GM10266 (cell line): ENCODE measurements at regions not wholly inside any gene's neighbourhood (a gene's known extent, or its start where the extent isn't known, plus 50 kb on each side); places are given as distances from the start of the nearest gene placed in this dataset.
"Not testable (repeated sequence)": the region's sequence is repeated elsewhere in the genome, so short reads cannot be mapped to it uniquely, and the experiment has no call there.

ENCODE experiments used
- DNase-seq: peaks from one replicate; pipeline ENCODE4 v3.0.0; 2012; ENCODE audit errors: extremely low spot score
- CTCF ChIP-seq: IDR thresholded peaks from 2 replicates; pipeline ENCODE4 v1.5.1; 2012; ENCODE audit warnings: mild to moderate bottlenecking, low read depth; ENCODE audit not compliant: control insufficient read depth, insufficient read depth; ENCODE audit errors: missing control alignments

GRCh38 chr20:30892541-30893345 lies 364.7 kb upstream of the DEFB115 start:
- DNase-seq = no peak
- TF ChIP-seq CTCF = no peak

GRCh38 chr20:30893346-30894314 lies 363.8 kb upstream of the DEFB115 start:
- not testable (repeated sequence) for DNase-seq

GRCh38 chr20:30894707-30895353 lies 362.6 kb upstream of the DEFB115 start:
- not testable (repeated sequence) for DNase-seq

- not testable (repeated sequence) for DNase-seq
Measured at GRCh38 chr20:30895354-30895711, 362.1 kb upstream of the DEFB115 start.

GRCh38 chr20:30899370-30900079 lies 357.9 kb upstream of the DEFB115 start:
- DNase-seq = not testable (repeated sequence)

GRCh38 chr20:30900080-30900719 lies 357.3 kb upstream of the DEFB115 start:
- not testable (repeated sequence) for DNase-seq

GRCh38 chr20:30905231-30905630 lies 352.2 kb upstream of the DEFB115 start:
- DNase-seq = not testable (repeated sequence)

- DNase-seq = no peak
- TF ChIP-seq CTCF = no peak
Measured at GRCh38 chr20:30910937-30911725, 346.3 kb upstream of the DEFB115 start.

GRCh38 chr20:30911832-30912660 lies 345.4 kb upstream of the DEFB115 start:
- DNase-seq = not testable (repeated sequence)

- not testable (repeated sequence) for DNase-seq
Measured at GRCh38 chr20:30912661-30913026, 344.8 kb upstream of the DEFB115 start.

GRCh38 chr20:30916404-30916803 lies 341.1 kb upstream of the DEFB115 start:
- DNase-seq = not testable (repeated sequence)
